ENCODE measurements at regions not wholly inside any gene's neighbourhood (a gene's known extent, or its start where the extent isn't known, plus 50 kb on each side); places are given as distances from the start of the nearest gene placed in this dataset.
"Not testable (repeated sequence)": the region's sequence is repeated elsewhere in the genome, so short reads cannot be mapped to it uniquely, and the experiment has no call there.

- no peak for DNase-seq
Measured at GRCh38 chr1:104331763-104332162, 582.1 kb downstream of the AMY1C start.

GRCh38 chr1:104337927-104338326 is 588.2 kb downstream of the AMY1C start:
- DNase-seq: not testable (repeated sequence)

GRCh38 chr1:104341944-104342343 is 592.2 kb downstream of the AMY1C start:
- no peak for DNase-seq

- no peak for DNase-seq
Measured at GRCh38 chr1:104348277-104348676, 598.6 kb downstream of the AMY1C start.

GRCh38 chr1:104353580-104353979 is 603.9 kb downstream of the AMY1C start:
- no peak for DNase-seq

- no peak for DNase-seq
Measured at GRCh38 chr1:104358086-104358485, 608.4 kb downstream of the AMY1C start.

GRCh38 chr1:104358621-104359020 is 608.9 kb downstream of the AMY1C start:
- DNase-seq: no peak

GRCh38 chr1:104378414-104378813 is 628.7 kb downstream of the AMY1C start:
- no peak for DNase-seq

- no peak for DNase-seq
Measured at GRCh38 chr1:104380003-104380402, 630.3 kb downstream of the AMY1C start.

GRCh38 chr1:104387716-104388508 is 638.2 kb downstream of the AMY1C start:
- DNase-seq: no peak

- DNase-seq: no peak
Measured at GRCh38 chr1:104392552-104392951, 642.9 kb downstream of the AMY1C start.

GRCh38 chr1:104402178-104402577 is 652.5 kb downstream of the AMY1C start:
- DNase-seq: no peak

GRCh38 chr1:104403883-104404282 is 654.2 kb downstream of the AMY1C start:
- DNase-seq: no peak

GRCh38 chr1:104406728-104407127 is 657.0 kb downstream of the AMY1C start:
- no peak for DNase-seq

- DNase-seq: no peak
Measured at GRCh38 chr1:104408268-104408667, 658.6 kb downstream of the AMY1C start.

- no peak for DNase-seq
Measured at GRCh38 chr1:104435255-104435654, 685.6 kb downstream of the AMY1C start.

GRCh38 chr1:104440011-104440410 is 690.3 kb downstream of the AMY1C start:
- DNase-seq: no peak

- DNase-seq: no peak
Measured at GRCh38 chr1:104456724-104457123, 707.0 kb downstream of the AMY1C start.

- DNase-seq: no peak
Measured at GRCh38 chr1:104459886-104460285, 710.2 kb downstream of the AMY1C start.

- no peak for DNase-seq
Measured at GRCh38 chr1:104460880-104461279, 711.2 kb downstream of the AMY1C start.

GRCh38 chr1:104463126-104463697 is 713.5 kb downstream of the AMY1C start:
- no peak for DNase-seq

- DNase-seq: no peak
Measured at GRCh38 chr1:104466068-104466467, 716.4 kb downstream of the AMY1C start.

- no peak for DNase-seq
Measured at GRCh38 chr1:104467590-104467989, 717.9 kb downstream of the AMY1C start.

GRCh38 chr1:104468282-104468681 is 718.6 kb downstream of the AMY1C start:
- DNase-seq: no peak

GRCh38 chr1:104476126-104476525 is 726.4 kb downstream of the AMY1C start:
- DNase-seq: no peak

Measured in GOT3 (cell line).